GM23338 (cell line): ENCODE measurements at regions not wholly inside any gene's neighbourhood (a gene's known extent, or its start where the extent isn't known, plus 50 kb on each side); places are given as distances from the start of the nearest gene placed in this dataset.

Source experiments
- CREB1 ChIP-seq: fragments of 250-450 bp; sonication (Bioruptor Pico); IDR thresholded peaks from 2 replicates; pipeline ENCODE4 v1.5.0; 2020; ENCODE audit warnings: low read depth, mild to moderate bottlenecking, moderate library complexity
- CTCF ChIP-seq, 2 experiments: fragments of 200-600 bp in 1 of 2; sonication (generic) in 1 of 2; conservative IDR thresholded peaks; 2 replicates each; pipeline versions ENCODE4 v1.5.1 to v1.6.1; 2016 to 2017; ENCODE audit warnings: antibody characterized with exemption in 2 of 2, low read depth in 2 of 2, mild to moderate bottlenecking in 2 of 2, moderate library complexity in 1 of 2
- ETS1 ChIP-seq: IDR thresholded peaks from 2 replicates; pipeline ENCODE4 v1.6.1; 2016; ENCODE audit warnings: antibody characterized with exemption
- EZH2 ChIP-seq: fragments of 200-600 bp; sonication (generic); IDR thresholded peaks from one replicate; pipeline ENCODE4 v1.8.0; 2017; ENCODE audit warnings: antibody characterized with exemption, mild to moderate bottlenecking, low read depth; ENCODE audit not compliant: unreplicated experiment
- EZH2phosphoT487 ChIP-seq: fragments of 200-600 bp; sonication (generic); IDR thresholded peaks from one replicate; pipeline ENCODE4 v1.8.1; 2018; ENCODE audit warnings: antibody characterized with exemption; ENCODE audit not compliant: unreplicated experiment
- JUNB ChIP-seq: IDR thresholded peaks from one replicate; pipeline ENCODE4 v1.6.1; 2016; ENCODE audit warnings: antibody characterized with exemption; ENCODE audit not compliant: unreplicated experiment
- POLR2AphosphoS5 ChIP-seq: IDR thresholded peaks from 2 replicates; pipeline ENCODE4 v1.6.1; 2016; ENCODE audit warnings: antibody characterized with exemption, low read depth
- ZNF114 ChIP-seq: fragments of 250-450 bp; sonication (Bioruptor Pico); IDR thresholded peaks from 2 replicates; pipeline ENCODE4 v1.5.0; 2020; ENCODE audit warnings: mild to moderate bottlenecking, moderate library complexity
- ZNF331 ChIP-seq: fragments of 250-450 bp; sonication (Bioruptor Pico); IDR thresholded peaks from 2 replicates; pipeline ENCODE4 v1.5.0; 2020; ENCODE audit warnings: low read depth, mild to moderate bottlenecking, moderate library complexity
- TF ChIP-seq, protein P1 (sequence below): IDR thresholded peaks from one replicate; pipeline ENCODE4 v1.6.1; 2018; ENCODE audit warnings: antibody characterized with exemption; ENCODE audit not compliant: unreplicated experiment
- TF ChIP-seq, protein P2 (sequence below): fragments of 250-450 bp; sonication (Bioruptor Pico); IDR thresholded peaks from 2 replicates; pipeline ENCODE4 v1.5.0; 2020; ENCODE audit warnings: mild to moderate bottlenecking, moderate library complexity

GRCh38 chr18:8947566-8947965, 154.9 kb upstream of the NDUFV2 start:
- TF ChIP-seq CTCF (conservative IDR thresholded peaks at IDR 0.05; ENCODE audit: low read depth in 2 of 2), result no peak
- no peak for TF ChIP-seq POLR2AphosphoS5
- TF ChIP-seq EZH2phosphoT487, result no peak
- TF ChIP-seq, protein P1, sequence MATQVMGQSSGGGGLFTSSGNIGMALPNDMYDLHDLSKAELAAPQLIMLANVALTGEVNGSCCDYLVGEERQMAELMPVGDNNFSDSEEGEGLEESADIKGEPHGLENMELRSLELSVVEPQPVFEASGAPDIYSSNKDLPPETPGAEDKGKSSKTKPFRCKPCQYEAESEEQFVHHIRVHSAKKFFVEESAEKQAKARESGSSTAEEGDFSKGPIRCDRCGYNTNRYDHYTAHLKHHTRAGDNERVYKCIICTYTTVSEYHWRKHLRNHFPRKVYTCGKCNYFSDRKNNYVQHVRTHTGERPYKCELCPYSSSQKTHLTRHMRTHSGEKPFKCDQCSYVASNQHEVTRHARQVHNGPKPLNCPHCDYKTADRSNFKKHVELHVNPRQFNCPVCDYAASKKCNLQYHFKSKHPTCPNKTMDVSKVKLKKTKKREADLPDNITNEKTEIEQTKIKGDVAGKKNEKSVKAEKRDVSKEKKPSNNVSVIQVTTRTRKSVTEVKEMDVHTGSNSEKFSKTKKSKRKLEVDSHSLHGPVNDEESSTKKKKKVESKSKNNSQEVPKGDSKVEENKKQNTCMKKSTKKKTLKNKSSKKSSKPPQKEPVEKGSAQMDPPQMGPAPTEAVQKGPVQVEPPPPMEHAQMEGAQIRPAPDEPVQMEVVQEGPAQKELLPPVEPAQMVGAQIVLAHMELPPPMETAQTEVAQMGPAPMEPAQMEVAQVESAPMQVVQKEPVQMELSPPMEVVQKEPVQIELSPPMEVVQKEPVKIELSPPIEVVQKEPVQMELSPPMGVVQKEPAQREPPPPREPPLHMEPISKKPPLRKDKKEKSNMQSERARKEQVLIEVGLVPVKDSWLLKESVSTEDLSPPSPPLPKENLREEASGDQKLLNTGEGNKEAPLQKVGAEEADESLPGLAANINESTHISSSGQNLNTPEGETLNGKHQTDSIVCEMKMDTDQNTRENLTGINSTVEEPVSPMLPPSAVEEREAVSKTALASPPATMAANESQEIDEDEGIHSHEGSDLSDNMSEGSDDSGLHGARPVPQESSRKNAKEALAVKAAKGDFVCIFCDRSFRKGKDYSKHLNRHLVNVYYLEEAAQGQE, result no peak
- TF ChIP-seq ZNF114 (CRISPR knock-in tag), result no peak
- no peak for TF ChIP-seq EZH2
- TF ChIP-seq CREB1 (CRISPR knock-in tag), result no peak
- TF ChIP-seq, protein P2, sequence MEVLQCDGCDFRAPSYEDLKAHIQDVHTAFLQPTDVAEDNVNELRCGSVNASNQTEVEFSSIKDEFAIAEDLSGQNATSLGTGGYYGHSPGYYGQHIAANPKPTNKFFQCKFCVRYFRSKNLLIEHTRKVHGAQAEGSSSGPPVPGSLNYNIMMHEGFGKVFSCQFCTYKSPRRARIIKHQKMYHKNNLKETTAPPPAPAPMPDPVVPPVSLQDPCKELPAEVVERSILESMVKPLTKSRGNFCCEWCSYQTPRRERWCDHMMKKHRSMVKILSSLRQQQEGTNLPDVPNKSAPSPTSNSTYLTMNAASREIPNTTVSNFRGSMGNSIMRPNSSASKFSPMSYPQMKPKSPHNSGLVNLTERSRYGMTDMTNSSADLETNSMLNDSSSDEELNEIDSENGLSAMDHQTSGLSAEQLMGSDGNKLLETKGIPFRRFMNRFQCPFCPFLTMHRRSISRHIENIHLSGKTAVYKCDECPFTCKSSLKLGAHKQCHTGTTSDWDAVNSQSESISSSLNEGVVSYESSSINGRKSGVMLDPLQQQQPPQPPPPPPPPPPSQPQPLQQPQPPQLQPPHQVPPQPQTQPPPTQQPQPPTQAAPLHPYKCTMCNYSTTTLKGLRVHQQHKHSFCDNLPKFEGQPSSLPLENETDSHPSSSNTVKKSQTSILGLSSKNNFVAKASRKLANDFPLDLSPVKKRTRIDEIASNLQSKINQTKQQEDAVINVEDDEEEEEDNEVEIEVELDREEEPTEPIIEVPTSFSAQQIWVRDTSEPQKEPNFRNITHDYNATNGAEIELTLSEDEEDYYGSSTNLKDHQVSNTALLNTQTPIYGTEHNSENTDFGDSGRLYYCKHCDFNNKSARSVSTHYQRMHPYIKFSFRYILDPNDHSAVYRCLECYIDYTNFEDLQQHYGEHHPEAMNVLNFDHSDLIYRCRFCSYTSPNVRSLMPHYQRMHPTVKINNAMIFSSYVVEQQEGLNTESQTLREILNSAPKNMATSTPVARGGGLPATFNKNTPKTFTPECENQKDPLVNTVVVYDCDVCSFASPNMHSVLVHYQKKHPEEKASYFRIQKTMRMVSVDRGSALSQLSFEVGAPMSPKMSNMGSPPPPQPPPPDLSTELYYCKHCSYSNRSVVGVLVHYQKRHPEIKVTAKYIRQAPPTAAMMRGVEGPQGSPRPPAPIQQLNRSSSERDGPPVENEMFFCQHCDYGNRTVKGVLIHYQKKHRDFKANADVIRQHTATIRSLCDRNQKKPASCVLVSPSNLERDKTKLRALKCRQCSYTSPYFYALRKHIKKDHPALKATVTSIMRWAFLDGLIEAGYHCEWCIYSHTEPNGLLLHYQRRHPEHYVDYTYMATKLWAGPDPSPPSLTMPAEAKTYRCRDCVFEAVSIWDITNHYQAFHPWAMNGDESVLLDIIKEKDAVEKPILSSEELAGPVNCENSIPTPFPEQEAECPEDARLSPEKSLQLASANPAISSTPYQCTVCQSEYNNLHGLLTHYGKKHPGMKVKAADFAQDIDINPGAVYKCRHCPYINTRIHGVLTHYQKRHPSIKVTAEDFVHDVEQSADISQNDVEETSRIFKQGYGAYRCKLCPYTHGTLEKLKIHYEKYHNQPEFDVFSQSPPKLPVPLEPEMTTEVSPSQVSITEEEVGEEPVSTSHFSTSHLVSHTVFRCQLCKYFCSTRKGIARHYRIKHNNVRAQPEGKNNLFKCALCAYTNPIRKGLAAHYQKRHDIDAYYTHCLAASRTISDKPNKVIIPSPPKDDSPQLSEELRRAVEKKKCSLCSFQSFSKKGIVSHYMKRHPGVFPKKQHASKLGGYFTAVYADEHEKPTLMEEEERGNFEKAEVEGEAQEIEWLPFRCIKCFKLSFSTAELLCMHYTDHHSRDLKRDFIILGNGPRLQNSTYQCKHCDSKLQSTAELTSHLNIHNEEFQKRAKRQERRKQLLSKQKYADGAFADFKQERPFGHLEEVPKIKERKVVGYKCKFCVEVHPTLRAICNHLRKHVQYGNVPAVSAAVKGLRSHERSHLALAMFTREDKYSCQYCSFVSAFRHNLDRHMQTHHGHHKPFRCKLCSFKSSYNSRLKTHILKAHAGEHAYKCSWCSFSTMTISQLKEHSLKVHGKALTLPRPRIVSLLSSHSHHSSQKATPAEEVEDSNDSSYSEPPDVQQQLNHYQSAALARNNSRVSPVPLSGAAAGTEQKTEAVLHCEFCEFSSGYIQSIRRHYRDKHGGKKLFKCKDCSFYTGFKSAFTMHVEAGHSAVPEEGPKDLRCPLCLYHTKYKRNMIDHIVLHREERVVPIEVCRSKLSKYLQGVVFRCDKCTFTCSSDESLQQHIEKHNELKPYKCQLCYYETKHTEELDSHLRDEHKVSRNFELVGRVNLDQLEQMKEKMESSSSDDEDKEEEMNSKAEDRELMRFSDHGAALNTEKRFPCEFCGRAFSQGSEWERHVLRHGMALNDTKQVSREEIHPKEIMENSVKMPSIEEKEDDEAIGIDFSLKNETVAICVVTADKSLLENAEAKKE (CRISPR knock-in tag), result no peak
- TF ChIP-seq JUNB, result no peak
- TF ChIP-seq ZNF331 (CRISPR knock-in tag), result no peak
- no peak for TF ChIP-seq ETS1
